NT2/D1 (cell line): ENCODE measurements at regions not wholly inside any gene's neighbourhood (a gene's known extent, or its start where the extent isn't known, plus 50 kb on each side); places are given as distances from the start of the nearest gene placed in this dataset.

Experiments
- DNase-seq: peaks from one replicate; pipeline ENCODE4 v3.0.0-alpha.2; 2011; ENCODE audit warnings: low read depth, low spot score
- H3K27me3 ChIP-seq: 2 replicates; pipeline ENCODE4 v1.6.0; 2011; ENCODE audit warnings: mild to moderate bottlenecking; ENCODE audit not compliant: insufficient read length, insufficient read depth
- H3K36me3 ChIP-seq: 2 replicates; pipeline ENCODE4 v1.6.1; 2011; ENCODE audit warnings: mild to moderate bottlenecking, low read length, mixed read lengths; ENCODE audit not compliant: insufficient read depth, insufficient read length
- H3K4me1 ChIP-seq: 2 replicates; pipeline ENCODE4 v1.5.1; 2011; ENCODE audit not compliant: insufficient read depth, insufficient read length
- H3K4me3 ChIP-seq: 2 replicates; pipeline ENCODE4 v1.5.1; 2011; ENCODE audit warnings: low read depth; ENCODE audit not compliant: insufficient read length
- H3K9ac ChIP-seq: 2 replicates; pipeline ENCODE4 v1.6.0; 2011; ENCODE audit warnings: low read depth; ENCODE audit not compliant: insufficient read length
- H3K9me3 ChIP-seq: 2 replicates; pipeline ENCODE4 v1.5.1; 2011; ENCODE audit warnings: mild to moderate bottlenecking, low read length; ENCODE audit not compliant: insufficient read depth
- SUZ12 ChIP-seq: IDR thresholded peaks from 2 replicates; pipeline ENCODE4 v1.6.1; 2011; ENCODE audit not compliant: insufficient read length, insufficient read depth; ENCODE audit errors: extremely low read depth
- YY1 ChIP-seq: IDR thresholded peaks from 2 replicates; pipeline ENCODE4 v1.6.1; 2011; ENCODE audit not compliant: insufficient read length, insufficient read depth
- ZNF274 ChIP-seq: IDR thresholded peaks from 2 replicates; pipeline ENCODE4 v1.6.1; 2011; ENCODE audit warnings: mild to moderate bottlenecking, low read depth, low read length

DNA sequence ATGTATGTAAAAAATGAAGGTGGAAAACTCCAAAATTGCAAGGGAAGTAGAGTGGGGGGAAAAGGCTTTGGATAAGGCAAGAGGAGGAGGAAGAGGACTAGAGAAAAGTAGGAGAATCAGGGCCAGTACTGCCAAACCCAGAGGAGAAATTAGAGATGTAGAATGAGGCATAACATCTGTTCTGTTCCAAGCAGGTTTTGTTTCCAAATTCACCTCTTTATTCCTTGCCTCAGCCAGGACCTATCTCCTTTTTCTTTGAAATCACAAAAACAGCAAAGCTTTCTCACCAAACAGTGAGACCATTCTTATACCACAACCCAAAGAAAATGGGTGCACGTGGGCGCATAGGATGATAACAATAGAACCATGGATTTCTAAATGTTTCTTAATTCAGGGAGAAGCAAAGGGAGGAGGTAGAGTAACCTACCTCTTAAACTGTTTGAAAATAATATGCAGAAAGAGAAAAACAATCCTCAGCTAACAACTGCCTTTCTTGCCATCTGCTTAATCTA is 383.3 kb upstream of the PKN2 start:
- Histone ChIP-seq H3K9ac (no peak overlapping the region), H3K4me1 (no peaks in the 10 kb centered on the region), H3K36me3 (no peaks in the 10 kb centered on the region), H3K4me3 (no peak overlapping the region), H3K27me3 (no peaks in the 10 kb centered on the region), H3K9me3 (no peaks in the 10 kb centered on the region)
- DNase-seq: no peak
- no peak for TF ChIP-seq YY1
- TF ChIP-seq ZNF274: no peak
- no peak for TF ChIP-seq SUZ12

DNA sequence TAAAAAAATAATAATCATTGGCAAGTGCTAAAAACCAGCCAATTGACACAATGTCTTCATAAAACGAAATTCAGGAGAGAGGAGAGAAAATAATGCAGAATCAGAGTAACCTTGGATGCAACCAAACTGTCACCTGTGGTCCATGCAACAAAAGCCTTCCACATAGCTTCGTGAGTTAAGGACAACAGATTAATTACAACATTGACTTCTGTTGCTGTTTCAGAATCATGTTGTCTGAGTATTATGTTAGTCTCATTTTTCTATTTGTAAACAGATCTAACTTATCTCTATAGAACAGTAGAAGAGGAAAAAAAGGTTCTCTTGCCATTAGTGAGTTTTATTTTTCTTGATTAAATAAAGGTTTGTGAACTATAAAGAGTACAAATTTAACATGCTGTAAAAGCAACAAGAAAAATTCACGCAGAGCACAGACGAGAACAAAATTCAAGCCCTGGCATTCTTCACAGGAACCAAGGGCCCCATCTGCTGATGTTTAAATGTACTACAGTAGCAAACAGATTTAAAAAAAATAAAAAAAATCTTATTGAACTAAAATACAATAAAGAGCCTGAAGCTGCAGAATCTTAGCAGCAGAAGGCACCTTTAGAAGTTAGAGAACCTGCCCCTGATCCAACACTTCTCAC is 381.1 kb upstream of the PKN2 start:
- Histone ChIP-seq H3K4me3 (no peak overlapping the region), H3K4me1 (no peaks in the 10 kb centered on the region), H3K9me3 (no peaks in the 10 kb centered on the region), H3K36me3 (no peaks in the 10 kb centered on the region), H3K27me3 (no peaks in the 10 kb centered on the region), H3K9ac (no peak overlapping the region)
- TF ChIP-seq ZNF274 (no peak), YY1 (no peak), SUZ12 (no peak)
- DNase-seq: no peak

DNA sequence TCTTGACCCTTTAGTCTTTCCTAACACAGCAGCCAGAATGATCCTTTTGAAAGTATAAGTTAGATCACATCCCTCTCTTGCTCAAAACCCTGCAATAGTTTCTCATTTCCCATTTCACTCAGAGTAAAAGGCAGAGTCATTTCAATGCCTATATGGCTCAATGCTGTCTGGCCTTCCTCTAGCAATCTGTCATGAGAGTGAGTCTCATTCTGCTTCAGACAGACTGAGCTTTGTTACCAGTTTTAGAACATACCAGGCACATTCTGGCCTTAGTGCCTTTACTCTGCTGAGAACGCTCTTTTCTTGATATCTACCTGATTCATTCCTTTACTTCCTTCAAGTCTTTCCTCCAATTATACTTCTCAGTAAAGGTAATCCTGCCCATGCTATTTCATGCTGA is 372.8 kb upstream of the PKN2 start:
- no peaks in the 10 kb centered on the region for H3K27me3 ChIP-seq
- no peaks in the 10 kb centered on the region for H3K4me1 ChIP-seq
- H3K4me3 ChIP-seq: no peak overlapping the region
- TF ChIP-seq SUZ12 (no peak), ZNF274 (no peak), YY1 (no peak)
- H3K9me3 ChIP-seq: peaks cover 18% of the 10 kb centered on the region; the same call in 1 of the 2 replicates
- H3K36me3 ChIP-seq: no peaks in the 10 kb centered on the region
- no peak overlapping the region for H3K9ac ChIP-seq
- DNase-seq: no peak

DNA sequence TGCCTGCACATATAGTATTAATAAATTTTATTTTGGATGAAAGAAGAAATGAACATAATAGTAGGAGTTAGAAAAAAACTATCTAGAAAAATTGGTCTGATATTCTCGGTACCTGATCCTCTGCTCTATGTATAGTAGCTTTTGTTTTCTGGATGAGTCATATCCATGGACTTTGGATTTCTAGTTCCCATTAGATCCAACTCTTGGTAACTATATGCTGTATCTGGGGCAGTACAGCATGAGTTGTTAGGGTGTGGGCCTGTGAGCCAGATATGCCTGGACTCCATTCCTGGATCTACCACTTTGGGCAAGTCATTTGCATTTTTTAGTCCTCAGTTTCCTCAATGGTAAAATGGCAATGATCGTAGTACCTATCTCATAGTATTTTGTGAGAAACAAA is 372.2 kb upstream of the PKN2 start:
- Histone ChIP-seq H3K9me3 (peaks cover 18% of the 10 kb centered on the region; the same call in 1 of the 2 replicates), H3K27me3 (no peaks in the 10 kb centered on the region), H3K4me3 (no peak overlapping the region), H3K36me3 (no peaks in the 10 kb centered on the region), H3K9ac (no peak overlapping the region), H3K4me1 (no peaks in the 10 kb centered on the region)
- TF ChIP-seq SUZ12 (no peak), YY1 (no peak), ZNF274 (no peak)
- no peak for DNase-seq

GRCh38 chr1:88317396-88317795 is 366.7 kb upstream of the PKN2 start:
- no peak for DNase-seq
- Histone ChIP-seq H3K9ac (no peak overlapping the region), H3K27me3 (no peaks in the 10 kb centered on the region), H3K9me3 (no peaks in the 10 kb centered on the region), H3K4me3 (no peak overlapping the region), H3K4me1 (no peaks in the 10 kb centered on the region), H3K36me3 (no peaks in the 10 kb centered on the region)
- no peak for TF ChIP-seq SUZ12
- no peak for TF ChIP-seq YY1
- no peak for TF ChIP-seq ZNF274

DNA sequence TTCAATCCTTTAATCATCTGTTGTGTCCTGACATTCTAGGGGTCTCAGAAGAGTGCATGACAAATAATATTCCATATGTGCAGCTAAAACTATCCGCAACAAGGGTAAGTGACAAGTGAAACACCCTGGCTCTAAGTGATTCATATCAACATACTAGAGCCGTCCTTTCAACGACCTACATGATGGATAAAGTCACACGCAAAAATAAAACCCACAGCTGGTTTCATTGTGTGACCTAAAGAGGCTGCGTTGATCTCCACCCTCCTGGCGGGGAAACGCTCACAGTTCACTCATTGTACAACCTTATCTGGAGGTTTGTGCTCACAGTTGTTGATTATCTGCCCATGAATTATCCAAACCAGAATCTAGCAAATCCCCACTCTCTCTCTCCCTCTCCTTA is 365.3 kb upstream of the PKN2 start:
- H3K9ac ChIP-seq: no peak overlapping the region
- DNase-seq: no peak
- no peak overlapping the region for H3K4me3 ChIP-seq
- H3K36me3 ChIP-seq: no peaks in the 10 kb centered on the region
- H3K9me3 ChIP-seq: no peaks in the 10 kb centered on the region
- H3K4me1 ChIP-seq: no peaks in the 10 kb centered on the region
- TF ChIP-seq SUZ12 (no peak), ZNF274 (no peak), YY1 (no peak)
- no peaks in the 10 kb centered on the region for H3K27me3 ChIP-seq

DNA sequence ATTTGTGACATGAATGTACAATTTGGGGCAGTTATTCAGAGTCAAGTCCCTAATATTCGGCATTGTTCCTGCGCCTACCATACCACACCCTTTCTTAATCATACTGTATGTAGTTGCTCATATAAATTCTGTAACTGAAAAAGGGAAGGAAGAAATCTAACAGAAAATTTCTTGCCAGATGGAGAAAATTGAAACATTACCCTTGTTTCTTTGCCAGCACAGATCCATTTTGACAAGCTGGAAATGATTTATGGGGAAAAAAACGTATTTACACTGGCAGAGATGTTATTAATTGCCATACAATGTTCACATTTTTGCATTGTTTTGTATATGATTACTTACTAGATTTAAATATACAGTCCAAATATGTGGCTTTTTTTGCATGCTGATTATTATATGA is 363.8 kb upstream of the PKN2 start:
- TF ChIP-seq ZNF274: no peak
- TF ChIP-seq SUZ12: no peak
- TF ChIP-seq YY1: no peak
- Histone ChIP-seq H3K4me1 (no peaks in the 10 kb centered on the region), H3K9me3 (no peaks in the 10 kb centered on the region), H3K36me3 (no peaks in the 10 kb centered on the region), H3K4me3 (no peak overlapping the region), H3K9ac (no peak overlapping the region), H3K27me3 (no peaks in the 10 kb centered on the region)
- no peak for DNase-seq
